ENCODE measurements at regions not wholly inside any gene's neighbourhood (a gene's known extent, or its start where the extent isn't known, plus 50 kb on each side); places are given as distances from the start of the nearest gene placed in this dataset.

DNA sequence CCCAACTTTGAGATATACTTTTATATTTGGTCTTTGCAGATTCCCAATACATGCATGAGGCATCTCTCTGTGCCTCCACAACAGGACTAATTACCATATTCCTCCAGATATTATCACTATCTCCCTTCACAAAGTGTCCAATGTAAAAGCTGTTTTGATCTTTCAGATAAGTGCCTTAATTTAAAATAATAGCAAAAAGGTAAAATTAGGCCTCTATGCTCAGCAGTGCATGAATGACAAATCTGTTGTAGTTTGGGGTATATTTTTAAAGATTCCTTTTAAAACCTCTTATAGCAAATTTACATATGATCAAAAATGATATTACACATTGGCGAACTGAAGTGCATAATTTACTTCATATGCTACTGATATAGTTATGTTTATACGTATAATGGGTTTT, 369.2 kb upstream of the CCNH start:
- Histone ChIP-seq H3K27me3 (peaks cover 67% of the 10 kb centered on the region), H3K36me3 (no peaks in the 10 kb centered on the region), H3K9me3 (no peaks in the 10 kb centered on the region), H3K27ac (no peak overlapping the region), H3K4me3 (no peak overlapping the region), H3K4me1 (peaks cover 0 to 3% (median 0%) of the 10 kb centered on the region in 4 donors)
- in situ Hi-C loops (cut with MboI; ENCODE audit: low pct_ligation_motif_present in 1 of 4, low pct_unique_long_range_greater_than_20kb in 1 of 4, low sequenced_read_pairs in 3 of 4) (loop anchor here in 1 of 4 donors (5.0 kb wide), 1 partner anchor 910 kb away; no protein-coding TSS in a partner anchor), intact Hi-C loops (cut with DNase I; ENCODE audit: low total_unique reads) (loop anchor here (2.0 kb wide), 1 partner anchor 909 kb away; no protein-coding TSS in a partner anchor)
- WGBS, 2 donors (ENCODE audit: low coverage in 1 of 2): 88 to 89% methylated on average over 2 of the region's 2 CpGs
- no peak for TF ChIP-seq POLR2AphosphoS5 (IDR thresholded peaks at IDR 0.05)
- TF ChIP-seq CTCF (IDR thresholded peaks at IDR 0.05): no peak
- no peak for TF ChIP-seq POLR2A (IDR thresholded peaks at IDR 0.05)
- no peak for TF ChIP-seq EP300 (IDR thresholded peaks at IDR 0.05; ENCODE audit: low read depth)
- DNase-seq: no peak

- Histone ChIP-seq H3K9me3 (no peaks in the 10 kb centered on the region), H3K27ac (no peak overlapping the region), H3K36me3 (no peaks in the 10 kb centered on the region), H3K4me1 (peaks cover 0 to 3% (median 0%) of the 10 kb centered on the region in 4 donors), H3K27me3 (peaks cover 67% of the 10 kb centered on the region), H3K4me3 (no peak overlapping the region)
- TF ChIP-seq POLR2A (IDR thresholded peaks at IDR 0.05) (no peak), POLR2AphosphoS5 (IDR thresholded peaks at IDR 0.05) (no peak), CTCF (IDR thresholded peaks at IDR 0.05) (peak; percentile 78 to 85 (median 83)), EP300 (IDR thresholded peaks at IDR 0.05; ENCODE audit: low read depth) (no peak)
- WGBS, 2 donors (ENCODE audit: low coverage in 1 of 2): 12 to 14% methylated on average over 7 to 13 of the region's 13 CpGs
- intact Hi-C loops (cut with DNase I; ENCODE audit: low total_unique reads): loop anchor here (2.0 kb wide), 1 partner anchor 910 kb away; no protein-coding TSS in a partner anchor
- peak; percentile 76 for DNase-seq
- in situ Hi-C loops (cut with MboI; ENCODE audit: low pct_ligation_motif_present in 1 of 4, low pct_unique_long_range_greater_than_20kb in 1 of 4, low sequenced_read_pairs in 3 of 4): loop anchor here in 1 of 4 donors (5.0 kb wide), 1 partner anchor 911 kb away; no protein-coding TSS in a partner anchor
Observed at GRCh38 chr5:87780831-87781760, 368.4 kb upstream of the CCNH start.

GRCh38 chr5:87778876-87779275, 366.1 kb upstream of the CCNH start:
- H3K27ac ChIP-seq: no peak overlapping the region
- peaks cover 0 to 3% (median 0%) of the 10 kb centered on the region in 4 donors for H3K4me1 ChIP-seq
- DNase-seq: no peak
- no peak for TF ChIP-seq POLR2AphosphoS5 (IDR thresholded peaks at IDR 0.05)
- WGBS, 2 donors (ENCODE audit: low coverage in 1 of 2): 67 to 73% methylated on average over 1 of the region's 1 CpG
- no peak overlapping the region for H3K4me3 ChIP-seq
- H3K27me3 ChIP-seq: peaks cover 52% of the 10 kb centered on the region
- no peaks in the 10 kb centered on the region for H3K9me3 ChIP-seq
- no peaks in the 10 kb centered on the region for H3K36me3 ChIP-seq
- intact Hi-C loops (cut with DNase I; ENCODE audit: low total_unique reads): no loop called here
- in situ Hi-C loops (cut with MboI; ENCODE audit: low pct_ligation_motif_present in 1 of 4, low pct_unique_long_range_greater_than_20kb in 1 of 4, low sequenced_read_pairs in 3 of 4): loop anchor here in 1 of 4 donors (10.0 kb wide), 1 partner anchor 906 kb away; no protein-coding TSS in a partner anchor

- DNase-seq: no peak
- Histone ChIP-seq H3K27ac (no peak overlapping the region), H3K27me3 (peaks cover 46% of the 10 kb centered on the region), H3K36me3 (no peaks in the 10 kb centered on the region), H3K4me3 (no peak overlapping the region), H3K4me1 (peaks cover 0 to 3% (median 0%) of the 10 kb centered on the region in 4 donors), H3K9me3 (no peaks in the 10 kb centered on the region)
- intact Hi-C loops (cut with DNase I; ENCODE audit: low total_unique reads): no loop called here
- 45 to 54% methylated on average over 1 of the region's 1 CpG for WGBS, 2 donors (ENCODE audit: low coverage in 1 of 2)
- TF ChIP-seq CTCF (IDR thresholded peaks at IDR 0.05): no peak
- no peak for TF ChIP-seq POLR2AphosphoS5 (IDR thresholded peaks at IDR 0.05)
- no peak for TF ChIP-seq EP300 (IDR thresholded peaks at IDR 0.05; ENCODE audit: low read depth)
- TF ChIP-seq POLR2A (IDR thresholded peaks at IDR 0.05): no peak
- in situ Hi-C loops (cut with MboI; ENCODE audit: low pct_ligation_motif_present in 1 of 4, low pct_unique_long_range_greater_than_20kb in 1 of 4, low sequenced_read_pairs in 3 of 4): loop anchor here in 1 of 4 donors (10.0 kb wide), 1 partner anchor 907 kb away; no protein-coding TSS in a partner anchor
Observed at GRCh38 chr5:87777877-87778276, 365.1 kb upstream of the CCNH start.
